ENCODE measurements at regions not wholly inside any gene's neighbourhood (a gene's known extent, or its start where the extent isn't known, plus 50 kb on each side); places are given as distances from the start of the nearest gene placed in this dataset.
"Not testable (repeated sequence)": the region's sequence is repeated elsewhere in the genome, so short reads cannot be mapped to it uniquely, and the experiment has no call there.

DNA sequence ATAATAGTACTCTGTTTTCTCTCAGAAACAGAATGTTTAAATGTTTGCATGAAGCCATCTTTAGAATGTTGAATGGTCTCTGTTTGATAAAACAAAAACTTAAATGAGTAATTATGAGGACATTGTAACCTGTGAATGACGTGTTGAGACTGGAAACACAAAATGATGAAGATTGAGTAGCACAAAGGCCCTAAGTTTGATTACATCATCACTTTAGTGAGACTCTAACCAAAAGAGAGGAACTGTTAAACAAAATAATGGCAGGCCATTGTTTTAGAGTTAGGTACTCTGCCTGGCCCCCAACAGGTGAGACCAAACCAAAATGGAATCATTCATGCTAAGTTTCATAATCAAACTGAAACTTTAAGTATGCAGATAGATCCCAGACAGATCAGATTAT is 1561.7 kb upstream of the SLC39A10 start:
- H3K9me3 ChIP-seq (ENCODE audit: control insufficient read depth, low read depth, low read length), result no peaks in the 10 kb centered on the region
- no peaks in the 10 kb centered on the region for H3K27me3 ChIP-seq (ENCODE audit: control insufficient read depth, insufficient read depth, low read length)
- H3K9ac ChIP-seq (ENCODE audit: low read length), result no peak overlapping the region
- peaks cover 6% of the 10 kb centered on the region for H3K4me1 ChIP-seq (ENCODE audit: control insufficient read depth, low read depth, low read length)
- H3K4me3 ChIP-seq (ENCODE audit: low read length), result no peak overlapping the region
- H3K36me3 ChIP-seq (ENCODE audit: control insufficient read depth, low read depth, low read length), result no peaks in the 10 kb centered on the region
- H3K27ac ChIP-seq (ENCODE audit: low read length), result no peak overlapping the region

- Histone ChIP-seq H3K27ac (ENCODE audit: low read length) (no peak overlapping the region), H3K4me3 (ENCODE audit: low read length) (no peak overlapping the region), H3K9me3 (ENCODE audit: control insufficient read depth, low read depth, low read length) (no peaks in the 10 kb centered on the region), H3K27me3 (ENCODE audit: control insufficient read depth, insufficient read depth, low read length) (no peaks in the 10 kb centered on the region), H3K9ac (ENCODE audit: low read length) (no peak overlapping the region), H3K36me3 (ENCODE audit: control insufficient read depth, low read depth, low read length) (no peaks in the 10 kb centered on the region), H3K4me1 (ENCODE audit: control insufficient read depth, low read depth, low read length) (peaks cover 13% of the 10 kb centered on the region)
Measured at GRCh38 chr2:194090251-194090905, 1566.6 kb upstream of the SLC39A10 start.

- H3K9ac ChIP-seq (ENCODE audit: low read length), result no peak overlapping the region
- H3K36me3 ChIP-seq (ENCODE audit: control insufficient read depth, low read depth, low read length), result no peaks in the 10 kb centered on the region
- no peaks in the 10 kb centered on the region for H3K9me3 ChIP-seq (ENCODE audit: control insufficient read depth, low read depth, low read length)
- H3K27me3 ChIP-seq (ENCODE audit: control insufficient read depth, insufficient read depth, low read length), result no peaks in the 10 kb centered on the region
- no peak overlapping the region for H3K4me3 ChIP-seq (ENCODE audit: low read length)
- peaks cover 8% of the 10 kb centered on the region for H3K4me1 ChIP-seq (ENCODE audit: control insufficient read depth, low read depth, low read length)
- H3K27ac ChIP-seq (ENCODE audit: low read length), result no peak overlapping the region
Measured at GRCh38 chr2:194087089-194087958, 1569.7 kb upstream of the SLC39A10 start.

DNA sequence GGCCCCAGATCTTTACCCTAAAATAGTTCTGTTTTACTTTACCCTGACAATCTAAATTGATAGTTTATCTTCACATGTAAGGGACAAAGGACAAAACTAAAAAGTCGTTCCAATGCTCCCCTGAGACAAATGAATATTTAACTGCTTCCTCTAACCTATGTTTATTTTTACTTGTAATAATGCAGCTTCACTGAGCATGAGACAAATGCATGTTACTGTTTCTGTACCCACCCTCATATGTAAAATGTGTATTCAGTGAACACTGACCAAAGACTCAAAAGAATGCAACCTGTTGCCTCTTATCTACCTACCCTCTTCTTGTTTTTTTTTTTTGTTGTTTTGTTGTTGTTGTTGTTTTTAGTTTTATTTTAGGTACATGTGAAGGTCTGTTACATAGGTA is 1570.9 kb upstream of the SLC39A10 start:
- no peaks in the 10 kb centered on the region for H3K36me3 ChIP-seq (ENCODE audit: control insufficient read depth, low read depth, low read length)
- peaks cover 7% of the 10 kb centered on the region for H3K4me1 ChIP-seq (ENCODE audit: control insufficient read depth, low read depth, low read length)
- H3K9me3 ChIP-seq (ENCODE audit: control insufficient read depth, low read depth, low read length), result no peaks in the 10 kb centered on the region
- no peak overlapping the region for H3K4me3 ChIP-seq (ENCODE audit: low read length)
- H3K27me3 ChIP-seq (ENCODE audit: control insufficient read depth, insufficient read depth, low read length), result no peaks in the 10 kb centered on the region
- no peak overlapping the region for H3K9ac ChIP-seq (ENCODE audit: low read length)
- H3K27ac ChIP-seq (ENCODE audit: low read length), result no peak overlapping the region

DNA sequence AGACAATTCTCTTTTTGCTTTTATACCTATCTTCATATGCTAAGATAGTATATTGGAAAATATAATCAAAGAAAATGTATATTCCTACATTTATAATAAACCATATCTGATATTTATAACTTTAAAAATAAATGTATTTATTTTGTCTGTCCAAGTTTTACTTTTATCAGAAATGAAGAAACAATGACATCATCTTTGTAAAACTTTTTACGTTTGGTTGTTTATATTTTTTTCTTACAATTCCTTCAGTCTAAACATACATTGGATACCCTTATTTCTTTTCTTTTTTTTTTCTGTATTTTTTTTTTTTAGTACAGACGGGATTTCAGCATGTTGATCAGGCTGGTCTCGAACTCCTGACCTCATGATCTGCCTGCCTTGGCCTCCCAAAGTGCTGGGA is 1577.0 kb upstream of the SLC39A10 start:
- no peaks in the 10 kb centered on the region for H3K27me3 ChIP-seq (ENCODE audit: control insufficient read depth, insufficient read depth, low read length)
- H3K4me3 ChIP-seq (ENCODE audit: low read length), result no peak overlapping the region
- H3K4me1 ChIP-seq (ENCODE audit: control insufficient read depth, low read depth, low read length), result no peaks in the 10 kb centered on the region
- no peak overlapping the region for H3K27ac ChIP-seq (ENCODE audit: low read length)
- no peaks in the 10 kb centered on the region for H3K36me3 ChIP-seq (ENCODE audit: control insufficient read depth, low read depth, low read length)
- no peaks in the 10 kb centered on the region for H3K9me3 ChIP-seq (ENCODE audit: control insufficient read depth, low read depth, low read length)
- H3K9ac ChIP-seq (ENCODE audit: low read length), result no peak overlapping the region

DNA sequence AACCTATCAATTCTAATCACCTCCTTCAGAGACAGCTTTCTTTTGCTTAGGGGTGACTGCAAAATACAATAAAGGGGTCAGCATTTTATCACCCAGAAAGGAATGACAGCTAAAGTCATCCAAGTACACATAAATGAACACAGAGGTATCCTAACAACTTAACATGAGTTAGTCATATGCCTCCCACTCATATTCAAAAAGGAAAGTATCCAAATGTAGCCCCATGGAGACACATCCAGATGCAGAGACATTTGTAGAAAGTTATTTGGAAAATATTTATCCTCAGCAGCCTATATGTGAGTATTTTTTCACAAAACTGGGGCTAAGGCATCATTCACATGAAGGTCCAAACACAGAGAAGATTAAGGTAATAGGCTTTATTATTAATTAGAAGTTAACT is 1579.7 kb upstream of the SLC39A10 start:
- Histone ChIP-seq H3K4me3 (ENCODE audit: low read length) (no peak overlapping the region), H3K9ac (ENCODE audit: low read length) (no peak overlapping the region), H3K36me3 (ENCODE audit: control insufficient read depth, low read depth, low read length) (no peaks in the 10 kb centered on the region), H3K4me1 (ENCODE audit: control insufficient read depth, low read depth, low read length) (no peaks in the 10 kb centered on the region), H3K27ac (ENCODE audit: low read length) (no peak overlapping the region), H3K9me3 (ENCODE audit: control insufficient read depth, low read depth, low read length) (no peaks in the 10 kb centered on the region), H3K27me3 (ENCODE audit: control insufficient read depth, insufficient read depth, low read length) (no peaks in the 10 kb centered on the region)

GRCh38 chr2:194062401-194062800 is 1594.6 kb upstream of the SLC39A10 start:
- H3K4me3 ChIP-seq (ENCODE audit: low read length), result no peak overlapping the region
- H3K27me3 ChIP-seq (ENCODE audit: control insufficient read depth, insufficient read depth, low read length), result no peaks in the 10 kb centered on the region
- no peak overlapping the region for H3K27ac ChIP-seq (ENCODE audit: low read length)
- no peaks in the 10 kb centered on the region for H3K36me3 ChIP-seq (ENCODE audit: control insufficient read depth, low read depth, low read length)
- H3K9me3 ChIP-seq (ENCODE audit: control insufficient read depth, low read depth, low read length), result peaks cover 3% of the 10 kb centered on the region
- H3K4me1 ChIP-seq (ENCODE audit: control insufficient read depth, low read depth, low read length), result no peaks in the 10 kb centered on the region
- no peak overlapping the region for H3K9ac ChIP-seq (ENCODE audit: low read length)

DNA sequence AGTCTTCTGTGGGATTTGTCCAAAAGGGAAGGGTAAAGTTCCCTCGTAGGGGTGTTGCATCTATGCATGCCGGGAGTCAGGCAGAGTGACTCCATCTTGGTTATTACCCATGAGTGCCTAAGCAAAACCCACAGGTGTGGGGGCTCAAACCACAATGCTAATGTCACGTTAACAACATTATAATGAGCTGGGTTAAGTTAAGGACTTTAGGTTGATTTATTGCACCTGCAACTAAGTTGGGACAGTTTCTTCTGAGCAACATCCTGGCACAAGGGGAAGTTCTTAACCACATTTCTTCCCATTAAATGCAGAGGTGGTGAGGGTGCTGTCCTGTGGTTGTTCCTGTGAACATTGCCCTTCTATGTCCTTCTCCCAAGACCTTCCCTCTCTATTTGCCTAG is 1596.8 kb upstream of the SLC39A10 start:
- Histone ChIP-seq H3K36me3 (ENCODE audit: control insufficient read depth, low read depth, low read length) (no peaks in the 10 kb centered on the region), H3K9me3 (ENCODE audit: control insufficient read depth, low read depth, low read length) (peaks cover 3% of the 10 kb centered on the region), H3K9ac (ENCODE audit: low read length) (no peak overlapping the region), H3K4me3 (ENCODE audit: low read length) (no peak overlapping the region), H3K27me3 (ENCODE audit: control insufficient read depth, insufficient read depth, low read length) (no peaks in the 10 kb centered on the region), H3K4me1 (ENCODE audit: control insufficient read depth, low read depth, low read length) (no peaks in the 10 kb centered on the region), H3K27ac (ENCODE audit: low read length) (no peak overlapping the region)

GRCh38 chr2:194054313-194054712 is 1602.7 kb upstream of the SLC39A10 start:
- Histone ChIP-seq H3K9me3 (ENCODE audit: control insufficient read depth, low read depth, low read length) (no peaks in the 10 kb centered on the region), H3K4me3 (ENCODE audit: low read length) (no peak overlapping the region)

GRCh38 chr2:194044321-194044720 is 1612.7 kb upstream of the SLC39A10 start:
- H3K36me3 ChIP-seq (ENCODE audit: control insufficient read depth, low read depth, low read length), result no peaks in the 10 kb centered on the region
- H3K4me3 ChIP-seq (ENCODE audit: low read length), result no peak overlapping the region
- H3K27me3 ChIP-seq (ENCODE audit: control insufficient read depth, insufficient read depth, low read length), result no peaks in the 10 kb centered on the region
- H3K9me3 ChIP-seq (ENCODE audit: control insufficient read depth, low read depth, low read length), result peaks cover 7% of the 10 kb centered on the region
- H3K4me1 ChIP-seq (ENCODE audit: control insufficient read depth, low read depth, low read length), result no peaks in the 10 kb centered on the region
- H3K9ac ChIP-seq (ENCODE audit: low read length), result no peak overlapping the region
- no peak overlapping the region for H3K27ac ChIP-seq (ENCODE audit: low read length)

More at GRCh38 chr2:194054313-194054712, 1602.7 kb upstream of the SLC39A10 start:
- Histone ChIP-seq H3K4me1 (ENCODE audit: control insufficient read depth, low read depth, low read length) (no peaks in the 10 kb centered on the region), H3K27ac (ENCODE audit: low read length) (no peak overlapping the region), H3K9ac (ENCODE audit: low read length) (no peak overlapping the region), H3K36me3 (ENCODE audit: control insufficient read depth, low read depth, low read length) (no peaks in the 10 kb centered on the region), H3K27me3 (ENCODE audit: control insufficient read depth, insufficient read depth, low read length) (no peaks in the 10 kb centered on the region)

DNA sequence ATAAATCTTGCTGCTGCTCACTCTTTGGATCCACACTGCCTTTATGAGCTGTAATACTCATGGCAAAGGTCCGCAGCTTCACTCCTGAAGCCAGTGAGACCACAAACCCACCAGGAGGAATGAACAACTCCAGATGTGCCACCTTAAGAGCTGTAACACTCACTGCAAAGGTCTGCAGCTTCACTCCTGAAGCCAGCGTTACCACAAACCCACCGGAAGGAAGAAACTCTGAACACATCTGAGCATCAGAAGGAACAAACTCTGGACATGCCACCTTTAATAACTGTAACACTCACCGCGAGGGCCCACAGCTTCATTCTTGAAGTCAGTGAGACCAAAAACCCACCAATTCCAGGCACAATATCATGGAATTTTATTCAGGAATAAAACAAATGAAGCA is 1635.9 kb upstream of the SLC39A10 start:
- not testable (repeated sequence) for H3K9me3 ChIP-seq (ENCODE audit: control insufficient read depth, low read depth, low read length); H3K4me3 ChIP-seq (ENCODE audit: low read length); H3K36me3 ChIP-seq (ENCODE audit: control insufficient read depth, low read depth, low read length); H3K27ac ChIP-seq (ENCODE audit: low read length); H3K27me3 ChIP-seq (ENCODE audit: control insufficient read depth, insufficient read depth, low read length); H3K4me1 ChIP-seq (ENCODE audit: control insufficient read depth, low read depth, low read length); H3K9ac ChIP-seq (ENCODE audit: low read length)

- Histone ChIP-seq H3K4me3 (ENCODE audit: low read length) (no peak overlapping the region), H3K36me3 (ENCODE audit: control insufficient read depth, low read depth, low read length) (no peaks in the 10 kb centered on the region), H3K9me3 (ENCODE audit: control insufficient read depth, low read depth, low read length) (no peaks in the 10 kb centered on the region), H3K27ac (ENCODE audit: low read length) (no peak overlapping the region), H3K4me1 (ENCODE audit: control insufficient read depth, low read depth, low read length) (peaks cover 3% of the 10 kb centered on the region), H3K27me3 (ENCODE audit: control insufficient read depth, insufficient read depth, low read length) (no peaks in the 10 kb centered on the region), H3K9ac (ENCODE audit: low read length) (no peak overlapping the region)
Measured at GRCh38 chr2:194020155-194020554, 1636.9 kb upstream of the SLC39A10 start.
